ENCODE measurements at regions not wholly inside any gene's neighbourhood (a gene's known extent, or its start where the extent isn't known, plus 50 kb on each side); places are given as distances from the start of the nearest gene placed in this dataset.

- Histone ChIP-seq H4K20me1 (ENCODE audit: insufficient read depth) (no peaks in the 10 kb centered on the region), H3K9me3 (ENCODE audit: low read length) (no peaks in the 10 kb centered on the region), H3F3A (ENCODE audit: insufficient read depth, low read length, poor library complexity, severe bottlenecking) (no peaks in the 10 kb centered on the region), H3K9ac (ENCODE audit: low read length) (no peak overlapping the region), H2AFZ (ENCODE audit: low read depth, low read length) (no peak overlapping the region), H3K4me2 (ENCODE audit: low read length) (no peak overlapping the region), H3K27me3 (ENCODE audit: insufficient read depth, low read depth, low read length) (no peaks in the 10 kb centered on the region), H3K9me2 (ENCODE audit: insufficient read depth, low read length) (no peaks in the 10 kb centered on the region), H3K27ac (ENCODE audit: low read length) (no peak overlapping the region), H3K79me2 (replicated peaks; ENCODE audit: insufficient read depth, low read length) (no peaks in the 10 kb centered on the region), H3K4me3 (ENCODE audit: low read length) (no peak overlapping the region), H3K36me3 (ENCODE audit: insufficient read depth, low read length) (no peaks in the 10 kb centered on the region)
- TF ChIP-seq TAF1 (IDR thresholded peaks at IDR 0.05; ENCODE audit: low read depth), result no peak
- no peak for TF ChIP-seq MXI1 (conservative IDR thresholded peaks at IDR 0.05; ENCODE audit: poor library complexity, severe bottlenecking)
- no peak for TF ChIP-seq POLR2AphosphoS5 (IDR thresholded peaks at IDR 0.05)
- no peak for TF ChIP-seq REST (IDR thresholded peaks at IDR 0.05; ENCODE audit: borderline replicate concordance)
- no peak for TF ChIP-seq SMC3 (conservative IDR thresholded peaks at IDR 0.05; ENCODE audit: poor library complexity)
- TF ChIP-seq EZH2 (IDR thresholded peaks at IDR 0.05; ENCODE audit: borderline replicate concordance, insufficient read depth, low read length, poor library complexity, severe bottlenecking), result no peak
- TF ChIP-seq EP300 (conservative IDR thresholded peaks at IDR 0.05; ENCODE audit: poor library complexity, severe bottlenecking), result no peak
- no peak for TF ChIP-seq CTCF (IDR thresholded peaks at IDR 0.05; ENCODE audit: poor library complexity, severe bottlenecking)
- TF ChIP-seq RAD21 (conservative IDR thresholded peaks at IDR 0.05), result no peak
These were observed 80.1 kb upstream of the ARMC2 start for GRCh38 chr6:108768166-108768555.

DNA sequence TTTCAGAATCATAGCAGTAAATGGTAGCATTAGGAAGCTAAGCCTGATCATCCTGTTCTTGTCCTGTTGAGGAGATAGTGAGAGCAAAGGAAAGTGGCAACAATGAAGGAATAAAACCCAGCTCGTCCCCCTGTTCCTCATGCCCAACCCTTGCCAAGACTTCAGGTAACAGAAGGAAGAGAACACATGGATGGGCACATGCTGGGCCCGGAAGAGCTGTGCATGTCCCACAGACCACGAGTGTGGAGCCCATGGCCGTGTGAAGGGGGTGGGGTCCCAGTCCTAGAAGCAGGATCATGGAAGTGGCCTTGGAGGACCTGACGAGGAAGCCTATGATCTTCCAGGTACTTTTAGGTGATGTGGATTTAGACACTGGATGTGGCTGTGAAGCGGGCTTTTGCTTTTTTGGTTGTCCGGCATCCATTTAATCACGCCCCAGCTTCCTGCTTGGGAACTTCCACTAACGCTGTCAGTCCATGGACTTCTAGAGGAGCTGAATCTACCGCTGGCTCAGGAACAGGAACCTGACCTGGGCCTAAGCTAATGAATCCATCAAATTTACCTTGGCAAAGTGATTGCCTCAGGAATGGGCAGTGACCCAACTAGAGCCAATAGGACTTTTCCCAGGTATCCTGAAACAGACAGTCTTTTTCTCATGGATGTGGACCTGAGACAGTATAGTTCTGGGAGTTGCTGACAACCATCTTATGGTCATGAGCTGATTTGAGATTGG is 79.3 kb upstream of the ARMC2 start:
- no peak overlapping the region for H3K27ac ChIP-seq (ENCODE audit: low read length)
- no peak overlapping the region for H3K4me3 ChIP-seq (ENCODE audit: low read length)
- H4K20me1 ChIP-seq (ENCODE audit: insufficient read depth), result no peaks in the 10 kb centered on the region
- H3K79me2 ChIP-seq (replicated peaks; ENCODE audit: insufficient read depth, low read length), result no peaks in the 10 kb centered on the region
- no peaks in the 10 kb centered on the region for H3K27me3 ChIP-seq (ENCODE audit: insufficient read depth, low read depth, low read length)
- no peak overlapping the region for H3K4me2 ChIP-seq (ENCODE audit: low read length)
- no peak overlapping the region for H3K9ac ChIP-seq (ENCODE audit: low read length)
- H3K9me3 ChIP-seq (ENCODE audit: low read length), result no peaks in the 10 kb centered on the region
- no peaks in the 10 kb centered on the region for H3F3A ChIP-seq (ENCODE audit: insufficient read depth, low read length, poor library complexity, severe bottlenecking)
- H3K36me3 ChIP-seq (ENCODE audit: insufficient read depth, low read length), result no peaks in the 10 kb centered on the region
- H3K9me2 ChIP-seq (ENCODE audit: insufficient read depth, low read length), result no peaks in the 10 kb centered on the region
- H2AFZ ChIP-seq (ENCODE audit: low read depth, low read length), result no peak overlapping the region
- TF ChIP-seq EP300 (conservative IDR thresholded peaks at IDR 0.05; ENCODE audit: poor library complexity, severe bottlenecking) (no peak), MXI1 (conservative IDR thresholded peaks at IDR 0.05; ENCODE audit: poor library complexity, severe bottlenecking) (no peak), POLR2AphosphoS5 (IDR thresholded peaks at IDR 0.05) (no peak), TAF1 (IDR thresholded peaks at IDR 0.05; ENCODE audit: low read depth) (no peak), RAD21 (conservative IDR thresholded peaks at IDR 0.05) (no peak), REST (IDR thresholded peaks at IDR 0.05; ENCODE audit: borderline replicate concordance) (no peak), SMC3 (conservative IDR thresholded peaks at IDR 0.05; ENCODE audit: poor library complexity) (no peak), CTCF (IDR thresholded peaks at IDR 0.05; ENCODE audit: poor library complexity, severe bottlenecking) (no peak), EZH2 (IDR thresholded peaks at IDR 0.05; ENCODE audit: borderline replicate concordance, insufficient read depth, low read length, poor library complexity, severe bottlenecking) (no peak)

All from neural cell (in vitro differentiated cells).